ENCODE measurements at regions not wholly inside any gene's neighbourhood (a gene's known extent, or its start where the extent isn't known, plus 50 kb on each side); places are given as distances from the start of the nearest gene placed in this dataset.

DNA sequence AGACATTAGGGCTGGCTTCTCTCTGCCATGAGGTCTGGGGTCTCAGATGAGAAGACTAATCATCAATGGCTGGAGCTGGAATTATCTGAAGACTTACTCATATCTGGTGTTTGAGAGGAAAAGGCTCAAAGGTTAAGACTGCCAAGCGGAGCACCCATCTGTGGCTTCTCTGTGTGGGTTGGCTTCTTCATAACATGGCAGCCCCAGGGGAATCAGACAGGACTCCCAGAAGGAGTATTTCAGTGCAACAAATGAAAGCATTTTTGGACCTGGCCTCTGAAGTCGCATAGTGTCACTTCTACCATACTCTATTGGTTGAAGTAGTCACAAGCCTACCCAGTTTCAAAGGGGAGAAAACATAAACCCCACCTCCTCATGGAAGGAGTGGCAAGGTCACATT is 171.8 kb upstream of the KRR1 start:
- no peak for TF ChIP-seq FOXP2 (optimal IDR thresholded peaks at IDR 0.05; ENCODE audit: borderline replicate concordance, extremely low read depth, extremely low read length, insufficient read depth)

DNA sequence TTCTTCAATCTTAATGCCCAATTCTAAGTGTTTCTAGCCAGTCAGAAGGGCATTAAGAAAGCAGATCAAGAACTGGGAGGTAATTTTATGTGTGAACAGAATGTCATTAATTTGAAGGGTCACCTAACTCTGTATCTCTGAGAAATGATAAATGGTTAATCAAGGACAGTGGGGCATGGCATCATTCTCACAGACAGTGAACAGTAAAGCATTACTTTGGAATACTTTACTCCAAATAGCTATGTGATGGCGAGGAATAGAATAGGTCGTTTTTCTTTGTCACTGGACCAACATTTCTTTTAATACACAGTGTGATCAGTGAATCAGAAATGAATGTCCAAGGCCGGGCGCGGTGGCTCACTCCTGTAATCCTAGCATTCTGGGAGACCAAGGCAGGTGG is 166.1 kb upstream of the KRR1 start:
- TF ChIP-seq SIN3A (IDR thresholded peaks at IDR 0.05; ENCODE audit: borderline replicate concordance, insufficient read depth, low read length): no peak
- no peak for TF ChIP-seq POLR2AphosphoS5 (IDR thresholded peaks at IDR 0.05; ENCODE audit: low read depth, low read length)
- TF ChIP-seq TAF1 (IDR thresholded peaks at IDR 0.05; ENCODE audit: borderline replicate concordance, insufficient read depth, low read length): no peak
- no peak for TF ChIP-seq FOXP2 (optimal IDR thresholded peaks at IDR 0.05; ENCODE audit: borderline replicate concordance, extremely low read depth, extremely low read length, insufficient read depth)
- TF ChIP-seq, protein P1, sequence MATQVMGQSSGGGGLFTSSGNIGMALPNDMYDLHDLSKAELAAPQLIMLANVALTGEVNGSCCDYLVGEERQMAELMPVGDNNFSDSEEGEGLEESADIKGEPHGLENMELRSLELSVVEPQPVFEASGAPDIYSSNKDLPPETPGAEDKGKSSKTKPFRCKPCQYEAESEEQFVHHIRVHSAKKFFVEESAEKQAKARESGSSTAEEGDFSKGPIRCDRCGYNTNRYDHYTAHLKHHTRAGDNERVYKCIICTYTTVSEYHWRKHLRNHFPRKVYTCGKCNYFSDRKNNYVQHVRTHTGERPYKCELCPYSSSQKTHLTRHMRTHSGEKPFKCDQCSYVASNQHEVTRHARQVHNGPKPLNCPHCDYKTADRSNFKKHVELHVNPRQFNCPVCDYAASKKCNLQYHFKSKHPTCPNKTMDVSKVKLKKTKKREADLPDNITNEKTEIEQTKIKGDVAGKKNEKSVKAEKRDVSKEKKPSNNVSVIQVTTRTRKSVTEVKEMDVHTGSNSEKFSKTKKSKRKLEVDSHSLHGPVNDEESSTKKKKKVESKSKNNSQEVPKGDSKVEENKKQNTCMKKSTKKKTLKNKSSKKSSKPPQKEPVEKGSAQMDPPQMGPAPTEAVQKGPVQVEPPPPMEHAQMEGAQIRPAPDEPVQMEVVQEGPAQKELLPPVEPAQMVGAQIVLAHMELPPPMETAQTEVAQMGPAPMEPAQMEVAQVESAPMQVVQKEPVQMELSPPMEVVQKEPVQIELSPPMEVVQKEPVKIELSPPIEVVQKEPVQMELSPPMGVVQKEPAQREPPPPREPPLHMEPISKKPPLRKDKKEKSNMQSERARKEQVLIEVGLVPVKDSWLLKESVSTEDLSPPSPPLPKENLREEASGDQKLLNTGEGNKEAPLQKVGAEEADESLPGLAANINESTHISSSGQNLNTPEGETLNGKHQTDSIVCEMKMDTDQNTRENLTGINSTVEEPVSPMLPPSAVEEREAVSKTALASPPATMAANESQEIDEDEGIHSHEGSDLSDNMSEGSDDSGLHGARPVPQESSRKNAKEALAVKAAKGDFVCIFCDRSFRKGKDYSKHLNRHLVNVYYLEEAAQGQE (IDR thresholded peaks at IDR 0.05; ENCODE audit: insufficient read depth in 1 of 2, low read depth in 2 of 2, low read length in 2 of 2): no peak

DNA sequence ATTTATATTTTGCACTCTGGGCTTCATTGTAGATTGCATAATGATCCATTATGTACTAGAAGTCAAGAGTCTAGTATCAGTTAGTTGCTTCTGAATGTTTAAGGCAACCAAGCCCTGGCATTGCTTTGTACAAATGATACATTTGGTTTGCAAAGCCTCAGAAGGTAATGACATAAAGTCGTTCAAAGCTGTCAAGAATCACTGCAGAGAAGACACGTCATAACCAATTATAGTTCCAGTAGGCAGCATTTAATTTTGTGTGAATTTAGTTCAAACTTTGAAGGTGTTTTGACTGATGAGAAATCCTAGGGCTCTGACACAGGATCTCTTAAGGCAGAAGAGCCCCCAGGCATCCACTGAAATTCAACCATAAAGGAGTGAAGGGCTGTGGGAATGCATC is 163.0 kb upstream of the KRR1 start:
- TF ChIP-seq, protein P1 (IDR thresholded peaks at IDR 0.05; ENCODE audit: insufficient read depth in 1 of 2, low read depth in 2 of 2, low read length in 2 of 2): no peak
- no peak for TF ChIP-seq FOXP2 (optimal IDR thresholded peaks at IDR 0.05; ENCODE audit: borderline replicate concordance, extremely low read depth, extremely low read length, insufficient read depth)
- no peak for TF ChIP-seq SIN3A (IDR thresholded peaks at IDR 0.05; ENCODE audit: borderline replicate concordance, insufficient read depth, low read length)

DNA sequence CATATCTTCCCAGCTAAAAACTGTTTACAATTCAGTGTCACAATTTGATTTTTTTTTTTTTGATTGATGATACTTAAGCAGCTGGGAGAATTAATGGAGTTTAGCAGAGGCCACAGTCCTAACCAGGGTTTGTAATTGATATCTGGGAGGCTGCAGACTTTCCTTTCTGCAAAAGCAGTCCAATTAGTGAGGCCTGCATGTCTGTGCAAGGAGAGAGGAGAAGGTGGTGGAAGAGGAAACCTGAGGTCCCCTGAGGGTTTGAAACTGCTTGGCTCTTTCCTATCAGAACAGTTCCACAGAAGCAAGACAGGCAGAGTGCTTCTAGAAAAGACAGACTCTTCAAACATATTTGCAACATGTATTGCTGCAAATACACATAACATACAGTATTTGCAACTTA is 160.8 kb upstream of the KRR1 start:
- TF ChIP-seq, protein P1 (IDR thresholded peaks at IDR 0.05; ENCODE audit: insufficient read depth in 1 of 2, low read depth in 2 of 2, low read length in 2 of 2): no peak
- no peak for TF ChIP-seq POLR2AphosphoS5 (IDR thresholded peaks at IDR 0.05; ENCODE audit: low read depth, low read length)
- TF ChIP-seq TAF1 (IDR thresholded peaks at IDR 0.05; ENCODE audit: borderline replicate concordance, insufficient read depth, low read length): no peak
- TF ChIP-seq FOXP2 (optimal IDR thresholded peaks at IDR 0.05; ENCODE audit: borderline replicate concordance, extremely low read depth, extremely low read length, insufficient read depth): no peak
- no peak for TF ChIP-seq SIN3A (IDR thresholded peaks at IDR 0.05; ENCODE audit: borderline replicate concordance, insufficient read depth, low read length)

DNA sequence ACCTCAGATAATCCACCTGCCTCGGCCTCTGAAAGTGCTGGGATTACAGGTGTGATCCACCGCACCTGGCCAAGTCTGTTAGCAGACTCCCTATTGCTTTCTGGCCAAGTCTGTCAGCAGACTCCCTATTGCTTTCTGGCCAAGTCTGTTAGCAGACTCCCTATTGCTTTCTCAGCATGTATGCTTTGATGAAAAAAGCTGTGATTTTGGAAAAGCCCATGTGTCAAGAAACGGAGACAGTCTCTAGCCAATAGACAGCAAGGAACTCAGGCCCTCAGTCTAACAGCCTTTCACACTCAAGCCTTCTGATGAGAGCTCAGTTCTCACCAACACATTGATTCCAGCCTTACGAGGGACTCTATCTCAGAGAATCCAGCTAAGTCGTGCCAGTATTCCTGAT is 158.8 kb upstream of the KRR1 start:
- TF ChIP-seq POLR2AphosphoS5 (IDR thresholded peaks at IDR 0.05; ENCODE audit: low read depth, low read length) (no peak), TAF1 (IDR thresholded peaks at IDR 0.05; ENCODE audit: borderline replicate concordance, insufficient read depth, low read length) (no peak), SIN3A (IDR thresholded peaks at IDR 0.05; ENCODE audit: borderline replicate concordance, insufficient read depth, low read length) (no peak), FOXP2 (optimal IDR thresholded peaks at IDR 0.05; ENCODE audit: borderline replicate concordance, extremely low read depth, extremely low read length, insufficient read depth) (no peak)
- TF ChIP-seq, protein P1 (IDR thresholded peaks at IDR 0.05; ENCODE audit: insufficient read depth in 1 of 2, low read depth in 2 of 2, low read length in 2 of 2): no peak

Data from PFSK-1 (cell line).